Stimulated activated CD4-positive, alpha-beta T cell treated with anti-CD3 and anti-CD28 coated beads, TNF-alpha, amount 100 ng/mL, for 4 hours (primary cell): ENCODE measurements at regions not wholly inside any gene's neighbourhood (a gene's known extent, or its start where the extent isn't known, plus 50 kb on each side); places are given as distances from the start of the nearest gene placed in this dataset.
"Not testable (repeated sequence)": the region's sequence is repeated elsewhere in the genome, so short reads cannot be mapped to it uniquely, and the experiment has no call there.

Source experiments
- DNase-seq, 3 experiments: peaks; one replicate each; pipeline ENCODE4 v3.0.0-alpha.2; 2020; ENCODE audit warnings: low read depth in 3 of 3

GRCh38 chr16:21514474-21514840 is 84.9 kb upstream of the METTL9 start:
- DNase-seq, result not testable (repeated sequence)

GRCh38 chr16:21516705-21517040 is 82.7 kb upstream of the METTL9 start:
- not testable (repeated sequence) for DNase-seq

GRCh38 chr16:21517263-21517662 is 82.1 kb upstream of the METTL9 start:
- DNase-seq, result not testable (repeated sequence)

GRCh38 chr16:21519361-21520133 is 79.8 kb upstream of the METTL9 start:
- DNase-seq, result peak in 1 of 3 experiments; percentile 37

- DNase-seq, result peak; percentile 96 to 100 (median 98)
Observed at GRCh38 chr16:21520134-21521047, 79.0 kb upstream of the METTL9 start.

DNA sequence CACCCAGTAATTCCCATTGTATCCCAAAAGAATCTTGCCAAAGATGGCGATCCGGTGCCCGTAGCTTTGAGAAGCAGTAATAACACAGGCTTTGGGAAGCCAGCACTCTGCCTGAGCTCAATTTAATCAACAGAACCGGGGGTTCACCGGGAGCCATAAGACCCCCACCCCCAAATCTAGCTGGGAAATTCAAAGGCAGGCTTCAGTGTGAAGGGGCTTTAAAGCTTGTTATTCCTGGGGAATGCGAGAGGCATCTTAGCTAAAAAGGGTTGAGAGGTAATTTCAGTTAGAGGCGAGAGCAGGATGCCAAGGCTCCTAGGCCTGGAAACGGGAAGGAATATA is 78.4 kb upstream of the METTL9 start:
- not testable (repeated sequence) for DNase-seq

DNA sequence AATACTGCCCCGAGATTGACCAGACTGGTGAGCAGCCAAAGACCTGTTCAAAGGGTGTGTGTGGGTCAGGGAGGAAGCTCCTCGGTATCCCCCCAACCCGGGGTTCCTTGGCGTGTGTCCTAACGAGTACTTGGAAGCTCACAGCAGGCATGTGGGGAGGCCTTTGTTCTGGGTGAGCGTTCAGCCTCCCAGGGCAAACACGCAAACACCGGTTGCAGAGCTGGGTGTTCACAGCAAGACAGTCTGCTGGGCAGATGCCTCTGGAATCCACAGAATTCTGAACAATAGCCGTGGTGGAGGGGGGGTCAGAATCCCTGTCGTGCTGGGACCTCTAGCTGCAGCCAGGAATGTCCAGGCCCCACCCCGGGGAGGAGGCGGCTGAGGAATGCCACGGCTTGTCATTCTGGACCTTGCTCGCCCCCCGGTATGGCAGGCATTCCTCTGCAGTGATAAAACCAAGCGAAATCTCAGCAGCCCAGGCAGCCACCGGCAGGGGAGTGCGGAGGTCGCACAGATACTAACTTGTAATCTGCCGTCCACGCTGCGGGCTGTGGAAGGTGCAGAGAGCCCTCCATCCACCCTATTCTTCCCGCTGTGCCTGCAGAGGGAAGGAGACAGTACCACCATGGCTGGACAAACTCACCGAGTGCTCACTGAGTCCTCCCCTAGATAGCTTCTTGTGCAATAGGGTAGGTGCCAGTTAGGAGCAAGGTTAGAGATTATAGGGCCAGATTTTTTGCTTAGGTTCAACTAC is 77.8 kb upstream of the METTL9 start:
- DNase-seq, result not testable (repeated sequence)

GRCh38 chr16:21522846-21523245 is 76.5 kb upstream of the METTL9 start:
- not testable (repeated sequence) for DNase-seq

- no peak for DNase-seq
Observed at GRCh38 chr16:21523411-21524067, 75.8 kb upstream of the METTL9 start.

GRCh38 chr16:21524068-21524751 is 75.2 kb upstream of the METTL9 start:
- DNase-seq, result no peak

GRCh38 chr16:21524752-21525028 is 74.7 kb upstream of the METTL9 start:
- DNase-seq, result not testable (repeated sequence)

- not testable (repeated sequence) for DNase-seq
Observed at GRCh38 chr16:21525029-21525895, 74.1 kb upstream of the METTL9 start.

GRCh38 chr16:21525956-21526922 is 73.1 kb upstream of the METTL9 start:
- not testable (repeated sequence) for DNase-seq

GRCh38 chr16:21526923-21527807 is 72.2 kb upstream of the METTL9 start:
- no peak for DNase-seq

- DNase-seq, result not testable (repeated sequence)
Observed at GRCh38 chr16:21529060-21529658, 70.2 kb upstream of the METTL9 start.

GRCh38 chr16:21530729-21531383 is 68.5 kb upstream of the METTL9 start:
- not testable (repeated sequence) for DNase-seq

DNA sequence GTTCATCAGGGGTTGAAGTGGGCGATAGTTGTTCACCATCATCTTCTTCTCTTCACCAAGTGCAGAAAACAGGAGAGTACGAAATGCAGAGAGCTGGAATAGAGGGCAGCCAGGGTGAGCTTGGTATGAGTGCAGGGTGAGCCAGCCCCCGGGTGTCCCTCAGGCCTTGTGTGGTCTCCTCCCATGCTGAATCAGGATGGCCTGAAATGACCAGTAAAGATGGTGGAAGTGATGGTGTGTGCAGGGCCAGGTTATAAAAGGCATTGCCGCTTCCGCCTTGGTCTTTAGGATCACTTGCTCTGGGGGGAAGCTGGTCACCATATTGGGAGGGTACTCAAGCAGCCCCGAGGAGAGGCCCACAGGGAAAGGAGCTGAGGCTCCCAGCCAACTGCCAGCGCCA is 66.4 kb upstream of the METTL9 start:
- DNase-seq, result not testable (repeated sequence)
